SK-N-SH (cell line): ENCODE measurements at regions not wholly inside any gene's neighbourhood (a gene's known extent, or its start where the extent isn't known, plus 50 kb on each side); places are given as distances from the start of the nearest gene placed in this dataset.

Experiments used
- CTCF ChIA-PET: fragments of 300-600, 350-600 bp; formaldehyde crosslinking; extraction: SDS; loops from one replicate; lab custom pipeline; 2021; lab: Yijun Ruan, JAX
- POLR2A ChIA-PET: fragments of 350-600 bp; sonication (Branson Sonifier 250); formaldehyde crosslinking; extraction: SDS; loops from one replicate; lab custom pipeline; 2020; ENCODE audit warnings: antibody characterized with exemption, inconsistent platforms; lab: Yijun Ruan, JAX
- DNase-seq: peaks from one replicate; pipeline ENCODE4 v3.0.0; 2012
- H2AFZ ChIP-seq: fragments of 200-600 bp; sonication (generic); 2 replicates; pipeline ENCODE4 v1.8.1; 2016; ENCODE audit warnings: antibody characterized with exemption, mild to moderate bottlenecking, low read depth
- H3F3A ChIP-seq: fragments of 200-600 bp; sonication (generic); replicated peaks from 2 replicates; pipeline ENCODE3; 2016; ENCODE audit warnings: antibody characterized with exemption, mild to moderate bottlenecking; ENCODE audit not compliant: insufficient read depth
- H3K27ac ChIP-seq, 2 experiments: fragments of 200-500 bp in 1 of 2; fragments of 200-600 bp in 1 of 2; sonication (Bioruptor generic) in 1 of 2; sonication (generic), shearing (Covaris generic) in 1 of 2; 2 replicates each; pipeline versions ENCODE4 v1.5.1 to v1.6.1; 2014 to 2016; ENCODE audit warnings: low read depth in 2 of 2, inconsistent platforms in 1 of 2, low read length in 1 of 2, mild to moderate bottlenecking in 1 of 2, mixed read lengths in 1 of 2
- H3K27me3 ChIP-seq: fragments of 200-600 bp; sonication (generic), shearing (Covaris generic); 2 replicates; pipeline ENCODE4 v1.6.1; 2016; ENCODE audit warnings: mixed run types; ENCODE audit not compliant: insufficient read depth
- H3K36me3 ChIP-seq, 2 experiments: fragments of 200-500 bp in 1 of 2; fragments of 200-600 bp in 1 of 2; sonication (Bioruptor generic) in 1 of 2; sonication (generic) in 1 of 2; replicated peaks in 1 of 2; 2 replicates each; pipeline versions ENCODE3 to v1.5.1; 2014 to 2016; ENCODE audit warnings: low read length in 1 of 2, mild to moderate bottlenecking in 1 of 2; ENCODE audit not compliant: insufficient read depth in 2 of 2, control insufficient read depth in 1 of 2
- H3K4me1 ChIP-seq, 2 experiments: fragments of 200-500 bp in 1 of 2; fragments of 200-600 bp in 1 of 2; sonication (Bioruptor generic) in 1 of 2; sonication (generic), shearing (Covaris generic) in 1 of 2; 2 replicates each; pipeline versions ENCODE4 v1.5.1 to v1.6.1; 2014 to 2016; ENCODE audit warnings: low read depth in 1 of 2, low read length in 1 of 2, mixed run types in 1 of 2; ENCODE audit not compliant: insufficient read depth in 2 of 2, control insufficient read depth in 1 of 2
- H3K4me2 ChIP-seq: fragments of 200-600 bp; sonication (generic), shearing (Covaris generic); 2 replicates; pipeline ENCODE4 v1.6.1; 2017; ENCODE audit warnings: mixed run types
- H3K4me3 ChIP-seq, 2 experiments: fragments of 200-500 bp in 1 of 2; fragments of 200-600 bp in 1 of 2; sonication (Bioruptor generic) in 1 of 2; sonication (generic), shearing (Covaris generic) in 1 of 2; 2 replicates each; pipeline versions ENCODE4 v1.5.1 to v1.8.1; 2014 to 2016; ENCODE audit warnings: low read depth in 2 of 2, inconsistent platforms in 1 of 2, low read length in 1 of 2, mild to moderate bottlenecking in 1 of 2, mixed read lengths in 1 of 2, moderate library complexity in 1 of 2
- H3K79me2 ChIP-seq: fragments of 200-600 bp; sonication (generic); 2 replicates; pipeline ENCODE4 v1.8.1; 2017; ENCODE audit warnings: mild to moderate bottlenecking; ENCODE audit not compliant: insufficient read depth
- H3K9ac ChIP-seq: fragments of 200-600 bp; sonication (generic); 2 replicates; pipeline ENCODE4 v1.6.1; 2017; ENCODE audit warnings: mixed run types
- H3K9me2 ChIP-seq: fragments of 200-600 bp; sonication (generic); 2 replicates; pipeline ENCODE4 v1.6.1; 2017; ENCODE audit warnings: mixed run types
- H3K9me3 ChIP-seq: fragments of 200-600 bp; sonication (generic); 2 replicates; pipeline ENCODE4 v1.6.1; 2017; ENCODE audit warnings: mixed run types, mild to moderate bottlenecking, moderate library complexity
- H4K20me1 ChIP-seq: fragments of 200-600 bp; sonication (generic); 2 replicates; pipeline ENCODE4 v1.6.1; 2017; ENCODE audit warnings: mild to moderate bottlenecking, mixed run types; ENCODE audit not compliant: insufficient read depth
- CTCF ChIP-seq: fragments of 200-600 bp; sonication (generic); IDR thresholded peaks from 2 replicates; pipeline ENCODE4 v1.6.1; 2017; ENCODE audit warnings: antibody characterized with exemption, mild to moderate bottlenecking, moderate library complexity
- ELF1 ChIP-seq: IDR thresholded peaks from 2 replicates; pipeline ENCODE4 v1.4.0; 2012
- EZH2phosphoT487 ChIP-seq: fragments of 200-600 bp; sonication (generic); IDR thresholded peaks from 2 replicates; pipeline ENCODE4 v1.6.1; 2017; ENCODE audit warnings: low read depth, mixed run types, mild to moderate bottlenecking, antibody characterized with exemption, moderate library complexity, borderline replicate concordance
- FOSL2 ChIP-seq: IDR thresholded peaks from 2 replicates; pipeline ENCODE4 v1.4.0; 2012; ENCODE audit warnings: low read depth, mild to moderate bottlenecking, moderate library complexity, borderline replicate concordance
- FOXJ3 ChIP-seq: sonication (generic); formaldehyde crosslinking; IDR thresholded peaks from 2 replicates; pipeline ENCODE4 v1.5.1; 2020; ENCODE audit warnings: mild to moderate bottlenecking, missing genetic modification reagents
- FOXM1 ChIP-seq: IDR thresholded peaks from 2 replicates; pipeline ENCODE4 v1.4.0; 2012; ENCODE audit warnings: low read depth, mild to moderate bottlenecking
- GABPA ChIP-seq: IDR thresholded peaks from 2 replicates; pipeline ENCODE4 v1.4.0; 2012; ENCODE audit warnings: low read depth, mild to moderate bottlenecking
- MEF2A ChIP-seq: IDR thresholded peaks from 2 replicates; pipeline ENCODE4 v1.4.0; 2012; ENCODE audit warnings: low read depth, borderline replicate concordance
- NRF1 ChIP-seq: IDR thresholded peaks from 2 replicates; pipeline ENCODE4 v1.6.1; 2012; ENCODE audit warnings: low read depth, mild to moderate bottlenecking, low read length
- PBX3 ChIP-seq: IDR thresholded peaks from 2 replicates; pipeline ENCODE4; 2012
- RCOR1 ChIP-seq: fragments of 150-350 bp; IDR thresholded peaks from 2 replicates; pipeline ENCODE4 v1.6.1; 2017; ENCODE audit warnings: antibody characterized with exemption, low read length
- REST ChIP-seq: IDR thresholded peaks from 2 replicates; pipeline ENCODE4 v1.6.1; 2012; ENCODE audit warnings: mild to moderate bottlenecking, low read depth, low read length, moderate library complexity
- SMC3 ChIP-seq: IDR thresholded peaks from 2 replicates; pipeline ENCODE4 v1.6.1; 2012; ENCODE audit warnings: low read depth, low read length, improper control_type of control experiment
- TAF1 ChIP-seq: IDR thresholded peaks from 2 replicates; pipeline ENCODE4 v1.6.1; 2012; ENCODE audit warnings: low read depth, mild to moderate bottlenecking, low read length, moderate library complexity, borderline replicate concordance
- TCF12 ChIP-seq: IDR thresholded peaks from 2 replicates; pipeline ENCODE4 v1.4.0; 2012
- YY1 ChIP-seq: IDR thresholded peaks from 2 replicates; pipeline ENCODE4 v1.4.0; 2012; ENCODE audit warnings: low read depth, mild to moderate bottlenecking
- WGBS: methylation state at CpG from one replicate; pipeline ENCODE4 v1.1.6; 2017; ENCODE audit warnings: low lambda C conversion rate; 5-methylcytosine and 5-hydroxymethylcytosine counted together

- TF ChIP-seq FOSL2 = no peak
- TF ChIP-seq FOXJ3 (CRISPR knock-in tag) = no peak
- TF ChIP-seq ELF1 = no peak
- no peak for TF ChIP-seq REST
- TF ChIP-seq FOXM1 = no peak
- TF ChIP-seq RCOR1 = no peak
- no peak for TF ChIP-seq TAF1
- no peak for TF ChIP-seq NRF1
- TF ChIP-seq GABPA = no peak
These were observed 130.7 kb upstream of the NECTIN1 start for GRCh38 chr11:119859684-119860083.

DNA sequence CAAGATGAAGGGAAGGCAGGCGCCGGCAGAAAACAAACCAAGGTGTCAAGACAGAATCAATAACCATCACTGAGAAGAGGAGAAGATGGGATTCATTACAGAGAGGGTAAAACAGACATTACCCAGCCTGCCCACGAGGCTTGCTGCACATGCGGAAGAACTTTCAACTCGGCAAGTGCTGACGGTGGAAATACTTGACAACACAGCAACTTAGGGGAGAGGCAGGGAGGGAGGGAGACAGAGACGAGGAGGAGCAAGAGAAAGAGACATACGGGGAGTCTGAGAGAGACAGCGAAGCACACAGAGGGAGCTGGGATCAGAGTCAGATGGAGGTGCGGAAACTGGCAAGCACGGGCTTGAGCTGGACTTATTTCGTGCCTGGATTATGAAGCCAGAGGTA lies 129.3 kb upstream of the NECTIN1 start:
- Histone ChIP-seq H3K27me3 (0 out of 2 replicates have a peak, but pooled peaks cover 11% of the 10 kb centered on the region), H3K9ac (no peak overlapping the region), H3K9me2 (no peaks in the 10 kb centered on the region), H3K4me1 (peaks cover 0 to 36% of the 10 kb centered on the region in 2 experiments; a peak in 1 of 4 replicates), H2AFZ (no peak overlapping the region), H3K4me3 (no peak overlapping the region), H3K4me2 (no peak overlapping the region), H3K36me3 (no peaks in the 10 kb centered on the region), H3K79me2 (no peaks in the 10 kb centered on the region), H3F3A (no peaks in the 10 kb centered on the region), H3K9me3 (no peaks in the 10 kb centered on the region), H4K20me1 (no peaks in the 10 kb centered on the region), H3K27ac (no peak overlapping the region; a peak in 1 of 4 replicates)
- DNase-seq = no peak
- CTCF ChIA-PET = interaction anchor here (1.7 to 1.8 kb wide), 2 partner anchors 22 to 129 kb away, joined by 4 to 5 read pairs; partner anchors contain the start of gene NECTIN1
- WGBS = 49% methylated on average over 12 of the region's 12 CpGs
- POLR2A ChIA-PET = no interaction called here
- no peak for TF ChIP-seq EZH2phosphoT487
- TF ChIP-seq YY1 = no peak
- no peak for TF ChIP-seq CTCF
- no peak for TF ChIP-seq GABPA
- TF ChIP-seq TAF1 = no peak
- no peak for TF ChIP-seq RCOR1
- TF ChIP-seq TCF12 = no peak
- no peak for TF ChIP-seq PBX3
- TF ChIP-seq MEF2A = no peak
- no peak for TF ChIP-seq ELF1
- no peak for TF ChIP-seq REST
- no peak for TF ChIP-seq FOXJ3 (CRISPR knock-in tag)
- no peak for TF ChIP-seq SMC3

More at GRCh38 chr11:119859684-119860083, 130.7 kb upstream of the NECTIN1 start:
- H3K27ac ChIP-seq = no peak overlapping the region; a peak in 1 of 4 replicates
- H3K27me3 ChIP-seq = 0 out of 2 replicates have a peak, but pooled peaks cover 11% of the 10 kb centered on the region
- peaks cover 0 to 46% of the 10 kb centered on the region in 2 experiments; a peak in 1 of 4 replicates for H3K4me1 ChIP-seq
- H3K4me2 ChIP-seq = no peak overlapping the region
- ChIA-PET CTCF (interaction anchor here (1.1 to 1.3 kb wide), 2 partner anchors 9 to 77 kb away, joined by 3 read pairs; no protein-coding TSS in a partner anchor), POLR2A (interaction anchor here (1.0 kb wide), 1 partner anchor 32 kb away, joined by 3 read pairs; no protein-coding TSS in a partner anchor)
- H3K4me3 ChIP-seq = no peak overlapping the region
- H3K9me2 ChIP-seq = no peaks in the 10 kb centered on the region
- H3K9ac ChIP-seq = no peak overlapping the region
- H4K20me1 ChIP-seq = no peaks in the 10 kb centered on the region
- no peak overlapping the region for H2AFZ ChIP-seq
- H3K9me3 ChIP-seq = no peaks in the 10 kb centered on the region
- no peaks in the 10 kb centered on the region for H3K36me3 ChIP-seq
- DNase-seq = no peak
- no peaks in the 10 kb centered on the region for H3F3A ChIP-seq
- no peaks in the 10 kb centered on the region for H3K79me2 ChIP-seq
- 20% methylated on average over 3 of the region's 4 CpGs for WGBS
